Left ventricle myocardium superior (tissue), 1 donor: ENCODE measurements at regions not wholly inside any gene's neighbourhood (a gene's known extent, or its start where the extent isn't known, plus 50 kb on each side); places are given as distances from the start of the nearest gene placed in this dataset.
A peak's percentile ranks its signal among the peaks of the same experiment; 100 is the strongest.

Experiments used
- ATAC-seq: fragments of 200-7000 bp; cut with Tn5 transposase; one replicate; pipeline ENCODE4 v1.9.1; 2020; ENCODE audit warnings: mild to moderate bottlenecking, moderate library complexity
- DNase-seq: peaks from one replicate; pipeline ENCODE4 v3.0.0-alpha.2; 2020
- intact Hi-C: fragments of 100-400 bp; cut with micrococcal nuclease; formaldehyde crosslinking; loops from one replicate; pipeline ENCODE4 v1.11.0; 2022
- donor health status: DM: no; HTN: yes; CAD: no; lungs with severe emphysema.

DNA sequence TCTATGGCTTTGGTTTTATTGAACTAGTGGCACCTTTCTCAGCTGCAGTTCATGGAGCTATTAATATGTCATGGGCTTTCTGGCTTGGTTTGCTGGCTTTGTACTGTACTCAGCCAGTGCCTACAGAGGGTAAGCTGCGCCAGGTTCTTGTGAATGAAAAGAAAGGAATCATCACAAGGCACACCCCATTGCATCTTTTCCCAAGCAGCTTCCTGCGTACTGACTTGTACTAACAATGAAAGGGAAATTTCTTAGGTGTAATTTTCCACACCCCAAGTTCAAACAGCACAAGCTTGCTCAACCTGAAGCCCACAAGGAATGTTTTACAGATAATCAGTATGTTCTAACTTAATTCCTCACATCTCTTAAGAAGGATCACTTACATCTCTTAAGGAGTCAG is 78.0 kb upstream of the TNFSF18 start:
- intact Hi-C loops: no loop called here
- ATAC-seq: no peak

GRCh38 chr1:173127369-173128307 is 76.9 kb upstream of the TNFSF18 start:
- no peak for DNase-seq
- intact Hi-C loops: no loop called here
- ATAC-seq: no peak

More for the DNA sequence above, 78.0 kb upstream of the TNFSF18 start:
- DNase-seq: no peak

DNA sequence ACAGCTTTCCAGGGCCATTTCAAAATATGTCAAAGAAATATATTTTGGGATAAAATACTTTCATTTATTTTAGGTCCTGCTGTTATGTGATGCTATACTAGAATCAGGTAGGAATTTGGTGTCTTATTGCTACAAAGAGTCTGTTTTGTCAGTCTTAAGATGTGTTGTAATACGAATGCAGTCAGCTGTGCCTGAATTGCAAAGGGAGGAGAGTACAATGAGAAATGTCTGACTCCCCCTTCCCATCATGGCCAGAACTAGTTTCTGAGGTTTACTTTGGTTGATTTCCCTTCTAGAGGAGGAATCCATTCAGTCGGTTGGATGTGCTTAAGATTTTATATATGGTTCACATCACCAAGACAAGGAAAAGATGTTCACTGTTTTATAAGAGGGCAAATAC is 75.7 kb upstream of the TNFSF18 start:
- DNase-seq (no peak), ATAC-seq (no peak)
- intact Hi-C loops: no loop called here

- ATAC-seq (peak; percentile 97), DNase-seq (peak; percentile 70)
- intact Hi-C loops: no loop called here
Measured at GRCh38 chr1:173122958-173123852, 72.5 kb upstream of the TNFSF18 start.

DNA sequence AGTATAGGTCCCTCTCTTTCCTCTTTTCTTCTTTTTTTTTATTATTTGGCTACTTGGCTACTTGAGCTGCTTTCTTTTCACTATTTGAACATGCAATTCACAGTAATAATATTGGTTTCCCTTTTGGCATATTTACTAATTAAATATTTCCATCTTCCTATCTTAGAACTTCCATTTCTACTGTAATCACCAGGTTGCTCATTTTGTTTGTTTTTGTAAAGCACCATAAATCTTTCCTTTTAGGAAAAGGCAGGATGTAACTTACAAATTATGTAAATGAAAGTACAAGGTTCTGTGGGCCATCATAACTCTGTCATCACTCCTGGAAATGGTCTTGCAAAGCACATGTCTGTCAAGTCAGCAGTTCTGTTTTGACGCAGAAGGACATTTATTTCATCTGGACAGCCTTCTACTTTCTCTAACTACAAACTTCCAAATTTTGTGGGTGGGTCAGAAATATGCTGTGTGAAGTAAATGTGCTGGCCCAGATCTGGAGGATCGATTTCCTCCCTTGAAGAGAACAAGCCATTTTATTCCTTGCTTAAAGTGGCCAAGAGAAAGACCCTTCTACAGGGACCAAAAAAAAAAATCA is 71.7 kb upstream of the TNFSF18 start:
- intact Hi-C loops: no loop called here

GRCh38 chr1:173118404-173118803 is 67.7 kb upstream of the TNFSF18 start:
- intact Hi-C loops: no loop called here
- DNase-seq (no peak), ATAC-seq (no peak)

More for the DNA sequence above, 71.7 kb upstream of the TNFSF18 start:
- ATAC-seq (peak; percentile 45), DNase-seq (no peak)

GRCh38 chr1:173117761-173118160 is 67.0 kb upstream of the TNFSF18 start:
- ATAC-seq (no peak), DNase-seq (no peak)
- intact Hi-C loops: no loop called here

GRCh38 chr1:173117108-173117633 is 66.4 kb upstream of the TNFSF18 start:
- ATAC-seq (peak; percentile 30), DNase-seq (no peak)
- intact Hi-C loops: no loop called here

GRCh38 chr1:173114346-173114745 is 63.6 kb upstream of the TNFSF18 start:
- intact Hi-C loops: no loop called here
- DNase-seq (no peak), ATAC-seq (peak; percentile 35)

DNA sequence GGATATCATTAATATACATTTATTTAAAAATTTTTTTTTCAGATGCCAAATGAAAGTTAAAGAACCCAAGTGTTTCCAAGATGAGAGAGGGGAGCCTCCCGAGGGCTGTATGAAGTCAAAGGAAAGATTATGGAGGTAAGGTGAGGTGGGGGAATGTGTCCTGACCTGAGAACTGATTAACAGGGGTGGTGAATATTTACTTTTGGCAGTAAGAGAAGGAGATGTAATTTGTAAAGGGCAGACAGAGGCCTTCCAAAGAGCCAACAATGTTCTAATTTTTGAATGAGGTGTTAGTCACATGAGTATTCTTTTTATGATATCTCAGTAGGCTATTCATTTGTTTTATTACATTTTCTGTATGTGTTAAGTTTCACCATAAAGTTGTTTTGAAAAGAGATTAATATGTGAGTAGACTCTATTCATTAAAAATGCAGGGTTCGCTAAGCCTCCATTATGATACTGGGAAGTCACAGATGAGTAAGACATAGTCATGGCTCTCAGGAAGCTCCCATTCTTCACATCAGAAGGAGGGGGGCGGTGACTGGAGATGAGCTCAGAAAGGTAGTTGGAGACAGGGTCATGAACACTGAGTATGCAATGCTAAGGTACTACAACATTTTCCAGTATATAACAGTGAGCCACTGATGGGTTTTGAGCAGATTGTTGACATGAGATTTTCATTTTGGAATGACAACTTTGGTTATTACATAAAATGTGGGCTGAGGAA is 62.4 kb upstream of the TNFSF18 start:
- DNase-seq: no peak
- no peak for ATAC-seq
- intact Hi-C loops: no loop called here

- intact Hi-C loops: no loop called here
- ATAC-seq (no peak), DNase-seq (no peak)
Measured at GRCh38 chr1:173112129-173112528, 61.4 kb upstream of the TNFSF18 start.

GRCh38 chr1:173107696-173108095 is 57.0 kb upstream of the TNFSF18 start:
- DNase-seq (no peak), ATAC-seq (no peak)
- intact Hi-C loops: no loop called here

- no peak for ATAC-seq
- intact Hi-C loops: no loop called here
- DNase-seq: no peak
Measured at GRCh38 chr1:173103006-173103405, 52.3 kb upstream of the TNFSF18 start.

- DNase-seq: no peak
- no peak for ATAC-seq
- intact Hi-C loops: no loop called here
Measured at GRCh38 chr1:173101589-173101988, 50.8 kb upstream of the TNFSF18 start.

DNA sequence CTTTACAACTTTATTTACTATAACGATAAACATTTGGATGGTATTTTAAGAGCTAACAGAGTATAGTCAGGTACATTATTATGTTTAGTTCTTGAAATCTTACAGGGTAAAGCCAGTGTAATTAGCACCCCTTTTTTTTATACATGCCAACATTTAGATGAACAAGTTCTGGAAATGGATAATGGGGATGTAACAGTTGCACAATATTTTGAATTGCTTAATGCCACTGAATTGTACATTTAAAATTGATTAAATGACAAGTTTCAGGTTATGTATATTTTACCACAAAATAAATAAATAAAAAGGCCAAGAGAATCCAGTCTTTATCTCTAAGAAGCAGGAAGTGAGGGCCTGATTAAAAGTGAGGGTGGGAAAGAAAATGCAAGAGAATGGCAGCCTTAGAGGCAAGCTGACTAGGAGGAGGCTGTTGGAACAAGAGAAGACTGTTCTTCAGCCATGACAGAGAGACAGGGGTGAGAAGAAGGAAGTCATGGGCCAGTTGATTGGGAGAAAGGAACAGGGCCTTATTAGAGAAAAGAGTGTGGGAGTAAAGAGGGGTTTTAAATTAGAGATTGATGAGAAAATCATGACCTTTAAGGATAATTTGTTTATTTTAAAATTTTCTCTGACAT is 49.9 kb upstream of the TNFSF18 start:
- intact Hi-C loops: no loop called here
- ATAC-seq: no peak
- DNase-seq: no peak
